GM12878 (cell line): ENCODE measurements at regions not wholly inside any gene's neighbourhood (a gene's known extent, or its start where the extent isn't known, plus 50 kb on each side); places are given as distances from the start of the nearest gene placed in this dataset.

Experiments
- ATAC-seq: fragments of 200-7000 bp; cut with Tn5 transposase; 3 replicates; pipeline ENCODE4 v1.9.1; 2020; ENCODE audit warnings: mild to moderate bottlenecking, moderate library complexity
- BruUV-seq: library from RNA; stranded (reverse); fragments of 400-500 nt; replicated peaks from 2 replicates; lab custom pipeline; 2021; lab: Mats Ljungman, UMichigan
- CTCF ChIA-PET: fragments of 300-600 bp; sonication (Branson Sonifier 250); formaldehyde crosslinking; extraction: SDS; loops from one replicate; lab custom pipeline; 2021; ENCODE audit warnings: inconsistent platforms; lab: Yijun Ruan, JAX
- POLR2A ChIA-PET: fragments of 350-600 bp; formaldehyde crosslinking; extraction: SDS; loops from one replicate; lab custom pipeline; 2021; ENCODE audit warnings: inconsistent platforms; lab: Charles Lee
- RAD21 ChIA-PET: fragments of 300-600 bp; sonication (Branson Sonifier 250); formaldehyde crosslinking; loops from one replicate; lab custom pipeline; 2023; ENCODE audit warnings: antibody characterized with exemption; ENCODE audit not compliant: unreplicated experiment; lab: Charles Lee
- SMC1A ChIA-PET: fragments of 300-600 bp; sonication (Branson Sonifier 250); formaldehyde crosslinking; loops from one replicate; lab custom pipeline; 2023; ENCODE audit not compliant: unreplicated experiment, uncharacterized antibody; lab: Charles Lee
- DNase-seq: peaks from one replicate; pipeline ENCODE4 v3.0.0-alpha.2; 2011; ENCODE audit warnings: low read depth, low spot score
- FAIRE-seq: peaks from 3 replicates; lab custom pipeline; 2011; peaks lifted over from hg19 to GRCh38; lab: Jason Lieb, UNC
- H2AFZ ChIP-seq: 2 replicates; pipeline ENCODE4 v1.6.0; 2011; ENCODE audit warnings: low read depth, low read length, control low read depth; ENCODE audit not compliant: control insufficient read depth
- H3K27ac ChIP-seq: 2 replicates; pipeline ENCODE4 v1.5.1; 2011; ENCODE audit warnings: control low read depth; ENCODE audit not compliant: control insufficient read depth, insufficient read depth
- H3K27me3 ChIP-seq, 2 experiments: replicated peaks in 1 of 2; 2 replicates each; pipeline versions ENCODE4 v1.6.0 to v1.6.1; 2011; ENCODE audit warnings: low read length in 1 of 2; ENCODE audit not compliant: control insufficient read depth in 2 of 2, insufficient read depth in 2 of 2
- H3K36me3 ChIP-seq, 2 experiments: 2 replicates each; pipeline ENCODE4 v1.5.1; 2011; ENCODE audit warnings: low read length in 1 of 2; ENCODE audit not compliant: control insufficient read depth in 2 of 2, insufficient read depth in 2 of 2
- H3K4me1 ChIP-seq: 2 replicates; pipeline ENCODE4 v1.6.1; 2011; ENCODE audit warnings: mild to moderate bottlenecking, low read length, moderate library complexity, mixed read lengths; ENCODE audit not compliant: control insufficient read depth, insufficient read depth
- H3K4me2 ChIP-seq: 2 replicates; pipeline ENCODE4 v1.6.0; 2011; ENCODE audit warnings: control low read depth; ENCODE audit not compliant: control insufficient read depth, insufficient read depth
- H3K4me3 ChIP-seq: fragments of 200-600 bp; sonication (generic); 2 replicates; pipeline ENCODE4 v1.5.1; 2016
- H3K79me2 ChIP-seq: 2 replicates; pipeline ENCODE4 v1.6.0; 2011; ENCODE audit warnings: low read length; ENCODE audit not compliant: control insufficient read depth, insufficient read depth
- H3K9ac ChIP-seq: 2 replicates; pipeline ENCODE4 v1.8.0; 2011; ENCODE audit warnings: low read length, control low read depth, mixed read lengths; ENCODE audit not compliant: control insufficient read depth, insufficient read depth
- H3K9me3 ChIP-seq: replicated peaks from 3 replicates; pipeline ENCODE4 v1.5.1; 2011; ENCODE audit warnings: mild to moderate bottlenecking, low read length; ENCODE audit not compliant: control insufficient read depth, insufficient read depth
- H4K20me1 ChIP-seq: 2 replicates; pipeline ENCODE4 v1.6.0; 2011; ENCODE audit not compliant: control insufficient read depth, insufficient read depth
- CTCF ChIP-seq, 3 experiments: IDR thresholded peaks in 2 of 3; conservative IDR thresholded peaks in 1 of 3; 2 replicates each; pipeline ENCODE4 v1.5.1; 2011; ENCODE audit warnings: low read depth in 3 of 3, low read length in 3 of 3, mild to moderate bottlenecking in 3 of 3, control low read depth in 2 of 3, moderate library complexity in 2 of 3, inconsistent platforms in 1 of 3, mixed read lengths in 1 of 3; ENCODE audit not compliant: control insufficient read depth in 2 of 3, insufficient read depth in 1 of 3; ENCODE audit errors: extremely low read depth in 1 of 3
- GATAD2B ChIP-seq: fragments of 450-650 bp; conservative IDR thresholded peaks from 2 replicates; pipeline ENCODE4 v1.6.1; 2017; ENCODE audit warnings: low read depth, mild to moderate bottlenecking, moderate library complexity
- JUND ChIP-seq: IDR thresholded peaks from 2 replicates; pipeline ENCODE4 v1.6.1; 2012; ENCODE audit warnings: low read depth, mild to moderate bottlenecking, low read length, improper control_type of control experiment, moderate library complexity
- RAD21 ChIP-seq: IDR thresholded peaks from 2 replicates; pipeline ENCODE4 v1.6.1; 2011; ENCODE audit warnings: mild to moderate bottlenecking, low read depth, low read length, moderate library complexity; ENCODE audit not compliant: insufficient read depth
- RUNX3 ChIP-seq: IDR thresholded peaks from 2 replicates; pipeline ENCODE4 v1.6.1; 2012; ENCODE audit warnings: low read length, inconsistent platforms
- SMC3 ChIP-seq: IDR thresholded peaks from 2 replicates; pipeline ENCODE4 v1.6.1; 2011; ENCODE audit warnings: low read length, improper control_type of control experiment, borderline replicate concordance
- in situ Hi-C: fragments of 300-500 bp; cut with MboI; formaldehyde crosslinking; loops from 9 replicates; pipeline ENCODE4 v1.14.3; 2018; ENCODE audit warnings: mixed read lengths
- intact Hi-C: fragments of 100-400 bp; cut with micrococcal nuclease; formaldehyde crosslinking; loops from one replicate; pipeline ENCODE4 v1.14.2; 2022; ENCODE audit not compliant: unreplicated experiment

- ChIA-PET POLR2A (no interaction called here), RAD21 (interaction anchor here (0.7 to 3.3 kb wide), 12 partner anchors 22 to 390 kb away, joined by 3 to 84 read pairs (median 4); no protein-coding TSS in a partner anchor), CTCF (interaction anchor here (0.6 to 6.3 kb wide), 19 partner anchors 10 to 637 kb away, joined by 3 to 177 read pairs (median 5); no protein-coding TSS in a partner anchor), SMC1A (interaction anchor here (0.8 to 10.6 kb wide), 18 partner anchors 10 to 544 kb away, joined by 3 to 187 read pairs (median 4); no protein-coding TSS in a partner anchor)
- Histone ChIP-seq H2AFZ (no peak overlapping the region), H3K27me3 (no peaks in the 10 kb centered on the region; a peak in 1 of 4 replicates), H4K20me1 (no peaks in the 10 kb centered on the region), H3K27ac (no peak overlapping the region), H3K9ac (no peak overlapping the region), H3K36me3 (no peaks in the 10 kb centered on the region), H3K79me2 (no peaks in the 10 kb centered on the region), H3K4me2 (no peak overlapping the region), H3K9me3 (no peaks in the 10 kb centered on the region), H3K4me1 (no peaks in the 10 kb centered on the region), H3K4me3 (no peak overlapping the region)
- in situ Hi-C loops (no loop called here), intact Hi-C loops (loop anchor here (1.0 to 10.0 kb wide), 2 partner anchors 119 to 307 kb away; no protein-coding TSS in a partner anchor)
- peak; percentile 91 for ATAC-seq
- DNase-seq, result no peak
- no peak for FAIRE-seq
- no TSS peak for BruUV-seq
- TF ChIP-seq SMC3 (peak; percentile 64), CTCF (IDR thresholded peaks at IDR 0.05 in 2 of 3, conservative IDR thresholded peaks at IDR 0.05 in 1 of 3; ENCODE audit: control insufficient read depth in 2 of 3, extremely low read depth in 1 of 3, insufficient read depth in 1 of 3, low read depth in 3 of 3, low read length in 3 of 3) (peak; percentile 27 to 61 (median 42); a peak in 5 of 6 replicates), RAD21 (peak; percentile 40; the same call in 1 of the 2 replicates), RUNX3 (no peak), JUND (no peak), GATAD2B (no peak)
Measured at GRCh38 chr3:117407317-117407716, 697.7 kb downstream of the TUSC7 start.
